ENCODE measurements at regions not wholly inside any gene's neighbourhood (a gene's known extent, or its start where the extent isn't known, plus 50 kb on each side); places are given as distances from the start of the nearest gene placed in this dataset.

DNA sequence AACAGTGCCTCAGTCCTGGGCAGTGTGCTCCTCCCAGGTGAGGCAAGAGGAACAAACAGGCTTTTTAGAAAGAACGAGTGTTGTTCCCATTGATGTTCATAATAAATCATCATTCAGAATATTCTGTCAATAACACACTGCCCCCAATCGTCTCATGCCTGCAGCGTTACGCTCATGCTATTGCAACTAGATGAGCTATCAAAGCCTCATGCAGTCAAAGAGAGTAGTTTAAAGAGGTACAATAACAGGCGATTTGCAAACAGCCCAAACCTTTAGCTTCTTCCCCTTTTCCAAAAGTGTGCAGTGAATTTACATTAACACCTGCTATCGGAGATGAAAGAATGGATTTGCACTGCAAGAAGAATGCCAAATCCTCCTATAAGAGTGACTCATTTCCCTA is 1164.7 kb upstream of the MAP3K7 start:
- DNase-seq, result no peak
- no peak for ATAC-seq
- intact Hi-C loops (cut with DNase I, micrococcal nuclease), result no loop called here

GRCh38 chr6:91744566-91744965 is 1157.7 kb upstream of the MAP3K7 start:
- intact Hi-C loops (cut with DNase I, micrococcal nuclease), result no loop called here
- DNase-seq, result no peak
- no peak for ATAC-seq

DNA sequence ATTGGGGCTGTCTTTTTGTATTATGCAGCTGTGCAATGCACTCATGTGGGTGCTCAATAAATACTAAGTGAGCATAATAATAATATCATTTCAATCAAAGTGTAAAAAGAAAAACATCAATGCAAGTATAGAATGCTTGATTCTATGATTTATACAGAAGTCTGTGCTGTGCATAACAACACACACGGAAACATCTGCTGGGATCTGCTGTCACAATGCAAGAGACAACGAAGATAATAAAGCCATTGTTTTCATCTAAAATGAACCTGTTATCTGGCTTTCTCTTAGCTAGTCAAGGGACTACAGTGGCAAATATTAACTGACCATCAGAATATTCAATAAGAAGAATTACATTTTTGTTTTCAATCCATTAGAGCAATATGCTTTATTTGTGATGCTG is 1156.9 kb upstream of the MAP3K7 start:
- no peak for ATAC-seq

DNA sequence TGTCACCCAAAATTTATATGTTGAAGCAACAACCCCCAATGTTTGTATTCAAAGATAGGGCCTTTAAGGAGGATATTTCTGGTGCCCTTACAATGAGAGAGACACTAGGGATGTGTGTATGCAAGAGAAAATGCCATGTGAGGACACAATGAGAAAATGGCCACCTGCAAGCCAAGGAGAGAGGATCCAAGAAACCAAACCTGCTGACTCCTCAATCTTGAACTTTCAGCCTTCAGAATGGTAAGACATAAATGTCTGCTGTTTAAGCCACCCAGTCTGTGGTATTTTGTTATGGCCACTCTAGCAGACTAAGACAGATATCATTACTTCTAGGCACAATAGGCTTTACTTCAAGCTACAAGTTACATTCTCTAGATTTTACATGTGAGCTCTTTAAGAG is 1145.1 kb upstream of the MAP3K7 start:
- ATAC-seq (no peak), DNase-seq (no peak)
- intact Hi-C loops (cut with DNase I, micrococcal nuclease), result no loop called here

More for the DNA sequence above, 1156.9 kb upstream of the MAP3K7 start:
- no peak for DNase-seq
- intact Hi-C loops (cut with DNase I, micrococcal nuclease), result no loop called here

DNA sequence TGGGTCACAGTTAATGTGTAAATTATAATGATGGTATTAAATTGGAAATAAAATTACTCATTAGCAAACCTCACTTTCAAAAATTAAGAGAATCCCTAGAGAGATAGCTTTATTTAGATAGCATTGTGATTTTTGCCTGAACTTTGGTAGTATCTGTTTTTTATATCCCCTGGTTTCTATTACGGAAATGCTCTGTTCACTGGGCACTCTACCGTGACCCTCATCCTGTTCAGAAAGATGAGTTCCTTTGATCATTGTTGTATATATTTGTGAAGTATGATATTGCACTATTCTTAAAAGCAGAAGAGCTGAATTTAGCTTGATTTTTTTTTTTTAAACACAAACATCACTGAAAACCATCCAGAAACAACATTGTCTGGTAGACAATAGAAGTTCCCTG is 1143.8 kb upstream of the MAP3K7 start:
- intact Hi-C loops (cut with DNase I, micrococcal nuclease), result no loop called here
- DNase-seq (no peak), ATAC-seq (no peak)

GRCh38 chr6:91720324-91720723 is 1133.5 kb upstream of the MAP3K7 start:
- ATAC-seq (no peak), DNase-seq (no peak)
- intact Hi-C loops (cut with DNase I, micrococcal nuclease), result no loop called here

DNA sequence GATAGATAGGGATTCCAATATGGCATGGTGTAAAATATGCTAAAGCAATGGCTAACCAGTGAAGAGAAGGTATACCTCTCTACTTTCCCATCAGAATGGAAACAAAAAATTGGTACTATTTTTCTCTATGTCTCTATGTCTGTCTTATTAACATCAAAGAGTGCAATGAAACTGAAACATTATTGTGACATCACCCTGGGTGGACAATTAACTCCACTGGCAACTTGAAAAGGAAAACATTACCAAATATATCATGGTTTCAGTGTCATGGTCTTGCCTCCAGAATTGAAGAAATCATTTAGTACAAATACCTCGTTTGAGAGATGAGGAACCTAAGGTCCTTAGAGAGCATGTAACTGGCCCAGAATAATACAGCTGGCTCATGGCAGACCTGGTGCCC is 1132.5 kb upstream of the MAP3K7 start:
- DNase-seq, result no peak
- no peak for ATAC-seq
- intact Hi-C loops (cut with DNase I, micrococcal nuclease), result no loop called here

GRCh38 chr6:91718198-91718597 is 1131.3 kb upstream of the MAP3K7 start:
- ATAC-seq, result no peak
- no peak for DNase-seq
- intact Hi-C loops (cut with DNase I, micrococcal nuclease), result no loop called here

DNA sequence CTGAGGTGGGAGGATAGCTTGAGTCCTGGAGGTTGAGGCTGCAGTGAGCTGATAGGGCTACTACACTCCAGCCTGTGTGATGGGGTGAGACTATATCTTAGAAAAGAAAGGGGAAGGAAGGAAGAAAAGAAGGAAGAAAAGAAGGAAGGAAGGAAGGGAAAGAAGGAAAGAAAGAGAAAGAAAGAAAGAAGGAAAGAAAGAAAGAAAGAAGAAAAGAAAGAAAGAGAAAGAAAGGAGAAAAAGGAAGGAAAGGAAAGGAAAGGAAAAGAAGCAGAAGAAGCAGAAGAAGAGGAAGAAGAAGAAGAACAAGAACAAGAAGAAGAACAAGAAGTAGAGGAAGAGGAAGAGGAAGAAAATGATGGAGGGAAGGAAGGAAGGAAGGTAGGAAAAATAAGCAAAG is 1130.2 kb upstream of the MAP3K7 start:
- ATAC-seq (no peak), DNase-seq (no peak)
- intact Hi-C loops (cut with DNase I, micrococcal nuclease), result no loop called here

- no peak for DNase-seq
- intact Hi-C loops (cut with DNase I, micrococcal nuclease), result no loop called here
Observed at GRCh38 chr6:91716361-91716760, 1129.5 kb upstream of the MAP3K7 start.

DNA sequence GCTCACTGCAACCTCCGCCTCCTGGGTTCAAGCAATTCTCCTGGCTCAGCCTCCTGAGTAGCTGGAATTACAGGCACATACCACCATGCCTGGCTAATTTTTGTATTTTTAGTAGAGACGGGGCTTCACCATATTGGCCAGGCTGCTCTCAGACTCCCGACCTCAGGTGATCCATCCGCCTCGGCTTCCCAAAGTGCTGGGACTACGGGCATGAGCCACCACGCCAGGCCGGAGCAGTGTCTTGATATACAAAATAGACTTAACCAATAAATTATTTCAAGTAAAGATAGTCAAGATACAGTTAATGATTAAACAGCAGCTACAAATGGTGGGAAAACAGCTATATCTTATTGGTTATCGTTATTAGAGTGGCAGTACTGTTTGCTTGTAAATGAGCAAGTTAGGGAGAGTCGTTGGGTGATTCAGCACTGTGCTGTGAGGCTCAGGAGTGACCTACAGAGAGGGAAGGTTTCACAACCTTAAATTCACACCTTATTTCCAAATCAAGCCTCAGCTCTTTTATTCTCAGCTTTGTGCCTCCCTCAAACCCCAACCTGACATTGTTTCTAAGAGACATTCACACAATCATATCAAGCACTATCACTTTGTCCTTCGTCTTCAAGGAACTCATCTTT is 1128.4 kb upstream of the MAP3K7 start:
- intact Hi-C loops (cut with DNase I, micrococcal nuclease), result no loop called here
- DNase-seq, result no peak
- no peak for ATAC-seq

More at GRCh38 chr6:91716361-91716760, 1129.5 kb upstream of the MAP3K7 start:
- ATAC-seq, result no peak

DNA sequence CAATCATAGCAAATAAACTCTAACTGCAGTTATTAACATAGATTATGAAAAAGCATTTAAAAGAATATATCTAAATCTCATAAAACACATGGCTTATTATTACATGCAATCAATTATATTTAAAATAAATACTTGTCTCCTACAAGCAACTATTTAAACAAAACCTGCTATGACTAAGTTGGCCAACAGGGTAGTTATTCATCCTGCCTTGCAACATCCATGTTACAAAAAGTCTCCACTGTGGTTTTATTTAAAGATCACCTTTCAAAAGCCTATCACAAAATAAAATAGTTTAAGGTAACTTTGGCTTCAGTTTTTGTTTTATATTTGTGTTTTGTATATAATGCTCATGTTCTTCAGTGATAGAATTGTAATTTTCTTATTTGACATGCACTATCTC is 1127.0 kb upstream of the MAP3K7 start:
- intact Hi-C loops (cut with DNase I, micrococcal nuclease), result no loop called here
- DNase-seq (no peak), ATAC-seq (no peak)

DNA sequence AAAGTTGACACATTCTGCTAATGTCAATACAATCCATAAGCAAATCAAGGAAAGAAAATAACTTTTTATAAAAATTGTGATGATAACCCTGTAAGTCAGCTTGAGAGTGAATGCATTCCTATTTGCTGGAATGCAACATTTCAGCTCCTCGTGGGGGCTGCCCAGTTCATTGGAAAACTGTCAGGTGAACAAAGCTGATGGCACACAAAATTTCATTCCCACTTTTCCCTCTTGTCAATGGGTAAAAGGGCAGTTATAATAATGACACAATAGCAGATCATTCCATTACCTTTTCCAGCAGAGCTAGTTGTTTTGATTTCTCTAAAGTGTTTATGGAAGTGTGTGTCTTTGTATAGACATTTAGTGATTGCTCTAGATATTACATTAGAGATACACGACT is 1124.6 kb upstream of the MAP3K7 start:
- no peak for ATAC-seq
- DNase-seq, result no peak
- intact Hi-C loops (cut with DNase I, micrococcal nuclease), result no loop called here

- intact Hi-C loops (cut with DNase I, micrococcal nuclease), result no loop called here
- ATAC-seq, result no peak
- no peak for DNase-seq
Observed at GRCh38 chr6:91710342-91710741, 1123.5 kb upstream of the MAP3K7 start.

GRCh38 chr6:91708534-91708933 is 1121.7 kb upstream of the MAP3K7 start:
- intact Hi-C loops (cut with DNase I, micrococcal nuclease), result no loop called here
- ATAC-seq (no peak), DNase-seq (no peak)

DNA sequence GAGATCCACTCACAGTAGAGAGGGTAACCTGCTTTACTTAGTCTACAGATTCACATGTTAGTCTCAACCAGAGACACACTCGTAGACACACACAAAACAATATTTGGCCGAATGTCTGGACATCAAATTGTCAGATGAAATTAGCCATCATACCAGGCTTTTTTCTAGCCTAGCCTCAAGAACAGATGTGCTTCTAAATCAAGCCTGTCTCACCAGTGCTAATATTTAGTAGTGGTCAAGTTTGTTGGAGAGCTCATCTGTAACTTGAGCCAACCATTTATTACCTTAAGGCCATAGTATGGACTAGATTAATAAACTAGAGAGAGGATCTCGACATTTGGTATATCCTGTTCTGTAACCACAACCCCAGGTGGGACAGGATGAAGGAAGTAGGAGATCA is 1118.8 kb upstream of the MAP3K7 start:
- intact Hi-C loops (cut with DNase I, micrococcal nuclease), result no loop called here
- ATAC-seq, result no peak
- DNase-seq, result no peak

DNA sequence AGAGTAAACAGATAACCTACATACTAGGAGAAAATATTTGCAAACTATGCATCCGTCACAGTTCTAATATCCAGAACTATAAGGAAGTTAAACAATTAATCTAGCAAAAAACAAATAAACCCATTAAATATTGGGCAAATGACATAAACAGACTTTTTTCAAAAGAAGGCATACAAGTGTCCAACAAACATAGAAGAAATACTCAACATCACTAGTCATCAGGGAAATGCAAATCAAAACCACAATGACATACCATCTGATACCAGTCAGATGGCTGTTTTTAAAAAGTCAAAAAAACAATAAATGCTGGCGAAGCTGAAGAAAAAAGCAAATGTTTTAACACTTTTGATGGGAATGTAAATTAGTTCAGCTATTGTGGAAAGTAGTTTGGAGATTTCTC is 1117.7 kb upstream of the MAP3K7 start:
- DNase-seq, result no peak
- no peak for ATAC-seq
- intact Hi-C loops (cut with DNase I, micrococcal nuclease), result no loop called here

DNA sequence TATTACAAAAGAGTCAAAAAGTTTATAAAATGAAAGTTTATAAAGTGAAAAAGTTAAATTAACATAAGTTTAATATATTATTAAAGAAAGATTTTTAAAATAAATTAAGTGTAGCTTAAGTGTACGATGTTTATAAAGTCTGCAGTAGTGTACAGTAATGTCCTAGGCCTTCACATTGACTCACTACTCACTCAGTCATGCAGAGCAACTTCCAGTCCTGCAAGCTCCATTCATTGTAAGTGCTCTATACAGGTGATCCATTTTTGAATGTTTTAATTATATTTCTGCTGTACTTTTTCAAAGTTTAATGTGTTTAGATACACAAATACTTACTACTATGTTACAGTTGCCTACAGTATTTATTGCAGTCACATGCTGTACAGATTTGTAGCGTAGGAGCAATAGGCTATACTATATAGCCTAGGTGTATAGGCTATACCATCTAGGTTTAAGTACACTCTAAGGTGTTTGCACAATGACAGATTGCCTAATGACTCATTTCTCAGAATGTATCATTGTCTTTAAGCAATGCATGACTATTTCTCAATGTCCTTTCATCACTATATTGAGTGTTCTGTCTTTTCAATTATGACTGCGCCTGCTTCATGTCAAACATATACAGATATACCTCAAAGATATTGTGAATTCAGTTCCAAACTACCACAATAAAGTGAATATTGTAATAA is 1110.3 kb upstream of the MAP3K7 start:
- DNase-seq (no peak), ATAC-seq (no peak)
- intact Hi-C loops (cut with DNase I, micrococcal nuclease), result no loop called here

DNA sequence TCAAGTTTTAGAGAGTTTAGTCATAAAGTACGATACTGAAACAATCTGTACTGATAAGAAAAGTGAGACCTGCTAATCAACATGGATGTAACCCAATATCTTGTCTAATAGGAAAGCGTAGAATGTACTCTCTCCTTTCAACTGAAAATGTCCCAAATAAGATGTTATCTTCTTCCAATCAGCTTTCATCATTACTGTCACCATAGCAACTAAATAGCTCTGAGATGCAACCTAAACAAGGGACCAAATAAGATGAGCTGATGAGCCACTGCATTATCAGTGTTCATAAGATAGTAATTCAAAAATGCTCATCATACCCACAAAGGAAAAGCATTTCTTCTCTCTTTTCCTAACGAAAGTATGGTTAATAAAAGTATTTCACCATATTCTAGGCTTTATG is 1108.3 kb upstream of the MAP3K7 start:
- no peak for ATAC-seq
- no peak for DNase-seq

GRCh38 chr6:91694016-91694654 is 1107.3 kb upstream of the MAP3K7 start:
- intact Hi-C loops (cut with DNase I, micrococcal nuclease), result no loop called here
- ATAC-seq (no peak), DNase-seq (no peak)

More for the DNA sequence above, 1108.3 kb upstream of the MAP3K7 start:
- intact Hi-C loops (cut with DNase I, micrococcal nuclease), result no loop called here

DNA sequence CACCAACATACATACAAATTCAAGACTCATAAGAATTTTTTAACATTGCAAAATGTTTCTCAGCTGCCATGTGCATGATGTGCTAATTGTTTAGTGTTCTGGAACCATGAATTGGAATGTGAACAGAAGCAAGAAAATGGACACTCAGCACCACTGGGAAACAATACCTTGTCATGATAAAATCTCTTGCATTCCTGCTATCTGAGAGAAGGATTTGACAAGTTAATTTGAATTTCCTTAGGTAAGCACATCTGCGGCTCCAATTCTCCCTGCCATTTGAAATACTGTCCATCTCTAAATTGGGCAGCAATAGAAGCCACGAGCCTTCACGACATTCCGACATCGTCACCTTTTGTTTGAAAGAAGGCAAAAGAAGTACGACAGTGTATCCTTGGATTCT is 1104.6 kb upstream of the MAP3K7 start:
- intact Hi-C loops (cut with DNase I, micrococcal nuclease), result no loop called here
- DNase-seq (no peak), ATAC-seq (no peak)
